Omental fat pad (tissue), 3 donors: ENCODE measurements at regions not wholly inside any gene's neighbourhood (a gene's known extent, or its start where the extent isn't known, plus 50 kb on each side); places are given as distances from the start of the nearest gene placed in this dataset.

Experiments
- ATAC-seq: fragments of 150-250 bp; one replicate; pipeline ENCODE4 v1.9.1; 2016; ENCODE audit warnings: mild to moderate bottlenecking, moderate library complexity; ENCODE audit not compliant: low FRiP score
- DNase-seq: peaks from one replicate; pipeline ENCODE4 v3.0.0-alpha.2; 2019; ENCODE audit warnings: low spot score
- CTCF ChIP-seq, 3 donors: fragments of 450-650 bp; IDR thresholded peaks; one replicate each; pipeline ENCODE4 v1.5.1; 2016 to 2017; ENCODE audit warnings: antibody characterized with exemption in 3 of 3, mild to moderate bottlenecking in 3 of 3, moderate library complexity in 2 of 3

- ATAC-seq, result no peak
- no peak for TF ChIP-seq CTCF (IDR thresholded peaks at IDR 0.05)
- DNase-seq, result no peak
Observed at GRCh38 chr15:98228846-98229245, 268.3 kb downstream of the ARRDC4 start.

- DNase-seq (no peak), ATAC-seq (no peak)
- TF ChIP-seq CTCF (IDR thresholded peaks at IDR 0.05), result no peak
Observed at GRCh38 chr15:98230975-98231374, 270.5 kb downstream of the ARRDC4 start.

GRCh38 chr15:98231696-98232440 is 271.4 kb downstream of the ARRDC4 start:
- DNase-seq (no peak), ATAC-seq (no peak)
- no peak for TF ChIP-seq CTCF (IDR thresholded peaks at IDR 0.05)

- no peak for DNase-seq
- TF ChIP-seq CTCF (IDR thresholded peaks at IDR 0.05), result no peak
- no peak for ATAC-seq
Observed at GRCh38 chr15:98232761-98233160, 272.3 kb downstream of the ARRDC4 start.

- no peak for DNase-seq
- no peak for ATAC-seq
- TF ChIP-seq CTCF (IDR thresholded peaks at IDR 0.05), result no peak
Observed at GRCh38 chr15:98233873-98234272, 273.4 kb downstream of the ARRDC4 start.

GRCh38 chr15:98240303-98240702 is 279.8 kb downstream of the ARRDC4 start:
- TF ChIP-seq CTCF (IDR thresholded peaks at IDR 0.05), result no peak
- ATAC-seq (no peak), DNase-seq (no peak)

- ATAC-seq, result no peak
- TF ChIP-seq CTCF (IDR thresholded peaks at IDR 0.05), result no peak
Observed at GRCh38 chr15:98241032-98241554, 280.6 kb downstream of the ARRDC4 start.

More at GRCh38 chr15:98241032-98241554, 280.6 kb downstream of the ARRDC4 start:
- DNase-seq, result no peak
